Prostate gland (tissue), 2 donors: ENCODE measurements at regions not wholly inside any gene's neighbourhood (a gene's known extent, or its start where the extent isn't known, plus 50 kb on each side); places are given as distances from the start of the nearest gene placed in this dataset.

Source experiments
- CTCF ChIP-seq, 4 experiments: fragments of 200-600 bp in 2 of 4; fragments of 450-650 bp in 2 of 4; sonication (generic) in 2 of 4; IDR thresholded peaks; 1 replicate in 3 of 4; 2 replicates in 1 of 4; pipeline ENCODE4 v1.5.1; 2016 to 2019; ENCODE audit warnings: antibody characterized with exemption in 4 of 4, mild to moderate bottlenecking in 2 of 4, moderate library complexity in 2 of 4
- POLR2AphosphoS5 ChIP-seq: sonication (generic); formaldehyde crosslinking; IDR thresholded peaks from one replicate; pipeline ENCODE4 v1.6.1; 2017; ENCODE audit warnings: antibody characterized with exemption

- TF ChIP-seq CTCF (IDR thresholded peaks at IDR 0.05) (no peak), POLR2AphosphoS5 (no peak)
These were observed 321.5 kb downstream of the OTOL1 start for GRCh38 chr3:161818106-161818505.
